Hepatocyte (in vitro differentiated cells): ENCODE measurements at regions not wholly inside any gene's neighbourhood (a gene's known extent, or its start where the extent isn't known, plus 50 kb on each side); places are given as distances from the start of the nearest gene placed in this dataset.

ENCODE experiments used
- EZH2 ChIP-seq: fragments of 200-600 bp; sonication (generic); IDR thresholded peaks from 2 replicates; pipeline ENCODE4 v1.6.1; 2016; ENCODE audit warnings: antibody characterized with exemption, mild to moderate bottlenecking, borderline replicate concordance
- EZH2phosphoT487 ChIP-seq: fragments of 200-600 bp; sonication (generic); IDR thresholded peaks from one replicate; pipeline ENCODE4 v1.6.1; 2018; ENCODE audit warnings: antibody characterized with exemption, mild to moderate bottlenecking, low read depth, moderate library complexity; ENCODE audit not compliant: unreplicated experiment, severe bottlenecking
- TF ChIP-seq, protein P1 (sequence below): fragments of 200-600 bp; sonication (generic); IDR thresholded peaks from 2 replicates; pipeline ENCODE4 v1.5.1; 2016; ENCODE audit warnings: antibody characterized with exemption, mild to moderate bottlenecking; ENCODE audit not compliant: poor library complexity

DNA sequence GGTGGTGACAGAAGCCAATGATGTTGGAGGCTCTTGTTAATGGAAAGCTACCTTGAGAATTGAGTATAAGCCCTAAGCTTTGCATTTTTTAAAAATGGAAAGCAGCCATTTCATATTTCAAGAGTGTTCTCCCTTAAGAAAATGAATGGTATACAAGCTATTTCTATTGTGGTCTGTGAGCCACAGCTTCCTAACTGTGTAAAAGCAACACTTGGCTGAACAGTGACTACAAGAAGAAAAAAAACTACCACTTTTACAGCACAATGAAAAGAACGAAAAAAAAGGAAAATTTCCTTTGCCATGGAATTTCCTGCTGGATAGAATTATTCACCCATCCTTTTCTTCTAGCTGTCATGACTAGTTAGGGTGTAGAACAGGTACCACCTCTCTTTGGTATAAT is 397.1 kb upstream of the BTBD3 start:
- TF ChIP-seq, protein P1, sequence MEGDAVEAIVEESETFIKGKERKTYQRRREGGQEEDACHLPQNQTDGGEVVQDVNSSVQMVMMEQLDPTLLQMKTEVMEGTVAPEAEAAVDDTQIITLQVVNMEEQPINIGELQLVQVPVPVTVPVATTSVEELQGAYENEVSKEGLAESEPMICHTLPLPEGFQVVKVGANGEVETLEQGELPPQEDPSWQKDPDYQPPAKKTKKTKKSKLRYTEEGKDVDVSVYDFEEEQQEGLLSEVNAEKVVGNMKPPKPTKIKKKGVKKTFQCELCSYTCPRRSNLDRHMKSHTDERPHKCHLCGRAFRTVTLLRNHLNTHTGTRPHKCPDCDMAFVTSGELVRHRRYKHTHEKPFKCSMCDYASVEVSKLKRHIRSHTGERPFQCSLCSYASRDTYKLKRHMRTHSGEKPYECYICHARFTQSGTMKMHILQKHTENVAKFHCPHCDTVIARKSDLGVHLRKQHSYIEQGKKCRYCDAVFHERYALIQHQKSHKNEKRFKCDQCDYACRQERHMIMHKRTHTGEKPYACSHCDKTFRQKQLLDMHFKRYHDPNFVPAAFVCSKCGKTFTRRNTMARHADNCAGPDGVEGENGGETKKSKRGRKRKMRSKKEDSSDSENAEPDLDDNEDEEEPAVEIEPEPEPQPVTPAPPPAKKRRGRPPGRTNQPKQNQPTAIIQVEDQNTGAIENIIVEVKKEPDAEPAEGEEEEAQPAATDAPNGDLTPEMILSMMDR: no peak
- TF ChIP-seq EZH2phosphoT487: no peak
- TF ChIP-seq EZH2: no peak
